ENCODE measurements at regions not wholly inside any gene's neighbourhood (a gene's known extent, or its start where the extent isn't known, plus 50 kb on each side); places are given as distances from the start of the nearest gene placed in this dataset.

DNA sequence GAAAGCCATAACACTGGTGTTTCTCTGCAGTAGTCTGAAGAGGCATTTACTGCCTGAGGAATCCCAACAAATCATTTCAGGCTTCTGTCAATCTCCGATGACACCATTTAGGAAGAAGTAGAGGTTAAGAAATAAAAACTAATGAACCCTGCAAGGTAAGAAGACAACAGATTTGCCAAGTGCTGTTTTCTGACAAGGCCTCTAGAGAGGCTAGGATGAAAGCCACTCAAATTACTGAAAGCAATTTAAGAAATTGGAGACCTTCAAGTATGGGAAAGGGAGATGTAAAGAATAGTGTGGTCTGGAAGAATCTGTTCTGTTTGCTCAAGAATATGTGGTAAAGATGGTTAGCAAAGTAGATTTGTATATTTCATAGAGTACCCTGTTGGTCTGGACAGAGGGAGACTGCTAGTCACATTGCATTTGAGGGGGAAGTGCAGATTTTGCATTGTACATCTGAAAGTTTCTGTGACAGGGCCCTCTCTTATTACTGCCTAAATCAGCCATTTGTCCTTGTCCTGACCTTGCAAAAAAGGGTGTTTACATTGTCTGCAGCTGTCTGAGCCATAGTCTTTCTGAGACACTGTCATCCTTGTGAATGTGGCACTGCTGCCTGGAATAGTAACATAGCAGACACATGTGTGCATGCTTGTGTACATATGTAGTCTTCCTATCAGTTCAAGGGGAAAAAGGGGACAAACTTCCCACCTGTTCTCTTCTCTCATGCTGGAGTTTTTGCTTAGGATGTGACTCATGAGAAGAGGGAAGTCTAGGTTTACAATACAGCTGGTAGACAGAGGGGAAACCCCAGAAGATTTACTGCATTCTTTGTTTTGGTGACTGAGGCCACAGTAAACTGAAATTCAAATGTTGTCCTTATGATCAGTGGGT, 640.2 kb upstream of the KIRREL3 start:
- ATAC-seq (no peak), DNase-seq (no peak)
- no peak overlapping the region for H3K27ac ChIP-seq
- no peak overlapping the region for H3K4me3 ChIP-seq
- H3K4me1 ChIP-seq: no peaks in the 10 kb centered on the region
- no peaks in the 10 kb centered on the region for H3K27me3 ChIP-seq
- no peaks in the 10 kb centered on the region for H3K36me3 ChIP-seq
- intact Hi-C loops (cut with DNase I): no loop called here
- no peaks in the 10 kb centered on the region for H3K9me3 ChIP-seq
- TF ChIP-seq, protein P1, sequence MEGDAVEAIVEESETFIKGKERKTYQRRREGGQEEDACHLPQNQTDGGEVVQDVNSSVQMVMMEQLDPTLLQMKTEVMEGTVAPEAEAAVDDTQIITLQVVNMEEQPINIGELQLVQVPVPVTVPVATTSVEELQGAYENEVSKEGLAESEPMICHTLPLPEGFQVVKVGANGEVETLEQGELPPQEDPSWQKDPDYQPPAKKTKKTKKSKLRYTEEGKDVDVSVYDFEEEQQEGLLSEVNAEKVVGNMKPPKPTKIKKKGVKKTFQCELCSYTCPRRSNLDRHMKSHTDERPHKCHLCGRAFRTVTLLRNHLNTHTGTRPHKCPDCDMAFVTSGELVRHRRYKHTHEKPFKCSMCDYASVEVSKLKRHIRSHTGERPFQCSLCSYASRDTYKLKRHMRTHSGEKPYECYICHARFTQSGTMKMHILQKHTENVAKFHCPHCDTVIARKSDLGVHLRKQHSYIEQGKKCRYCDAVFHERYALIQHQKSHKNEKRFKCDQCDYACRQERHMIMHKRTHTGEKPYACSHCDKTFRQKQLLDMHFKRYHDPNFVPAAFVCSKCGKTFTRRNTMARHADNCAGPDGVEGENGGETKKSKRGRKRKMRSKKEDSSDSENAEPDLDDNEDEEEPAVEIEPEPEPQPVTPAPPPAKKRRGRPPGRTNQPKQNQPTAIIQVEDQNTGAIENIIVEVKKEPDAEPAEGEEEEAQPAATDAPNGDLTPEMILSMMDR (IDR thresholded peaks at IDR 0.05): no peak

DNA sequence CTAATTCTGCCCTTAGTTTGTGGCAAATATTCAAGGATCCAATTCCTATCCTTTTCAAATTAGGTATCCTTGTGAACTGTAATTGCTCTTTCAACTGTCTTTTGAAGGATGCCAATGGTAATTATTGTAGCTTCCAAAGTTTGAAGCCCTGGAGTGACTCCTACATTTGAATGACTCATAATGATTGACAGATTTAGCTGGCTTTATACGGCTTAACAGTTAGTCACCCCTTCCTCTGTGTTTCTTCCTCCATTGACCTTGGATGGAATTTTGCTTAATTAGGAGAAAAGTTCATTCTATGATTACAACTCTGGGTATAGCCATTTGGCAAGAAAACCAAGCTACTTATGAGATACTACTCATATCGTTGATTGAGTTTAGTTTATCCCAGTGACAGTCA, 639.3 kb upstream of the KIRREL3 start:
- TF ChIP-seq, protein P1 (IDR thresholded peaks at IDR 0.05): no peak
- Histone ChIP-seq H3K9me3 (no peaks in the 10 kb centered on the region), H3K27me3 (no peaks in the 10 kb centered on the region), H3K27ac (no peak overlapping the region), H3K4me3 (no peak overlapping the region), H3K4me1 (no peaks in the 10 kb centered on the region), H3K36me3 (no peaks in the 10 kb centered on the region)
- DNase-seq: no peak
- no peak for ATAC-seq
- intact Hi-C loops (cut with DNase I): no loop called here

DNA sequence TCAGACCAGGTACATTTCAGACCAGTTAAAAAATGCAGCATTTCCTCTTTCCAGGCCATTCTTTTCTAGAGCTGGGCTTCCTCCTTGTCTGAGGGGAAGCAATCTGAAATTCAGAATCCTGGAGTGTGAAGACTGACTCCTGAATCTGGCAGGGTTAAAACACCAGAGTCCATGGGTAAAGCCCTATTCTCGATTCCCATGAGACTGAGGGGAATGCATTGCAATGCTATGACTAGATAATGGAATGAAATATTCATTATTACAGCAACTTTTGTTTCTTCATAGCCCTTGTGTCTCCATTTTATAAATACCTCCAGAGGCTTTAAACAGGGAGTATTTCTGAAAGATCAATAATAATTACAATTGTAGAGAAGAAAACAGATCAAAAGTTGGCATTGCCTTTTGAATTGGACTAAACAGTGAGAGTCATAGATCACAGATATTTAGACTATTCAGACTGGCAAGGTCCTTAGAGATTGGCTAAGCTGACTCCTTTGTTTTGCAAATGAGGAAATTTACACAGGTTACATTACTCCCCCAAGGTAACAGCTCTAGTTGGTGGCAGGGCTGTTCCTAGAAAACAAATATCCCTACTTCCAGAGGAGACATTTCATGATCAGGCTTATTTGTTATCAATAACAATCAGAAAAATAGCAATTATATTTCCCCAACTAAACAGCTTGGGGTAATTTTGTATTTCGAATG, 632.6 kb upstream of the KIRREL3 start:
- H3K4me3 ChIP-seq: no peak overlapping the region
- no peaks in the 10 kb centered on the region for H3K36me3 ChIP-seq
- DNase-seq: no peak
- H3K27ac ChIP-seq: no peak overlapping the region
- intact Hi-C loops (cut with DNase I): no loop called here
- H3K4me1 ChIP-seq: no peaks in the 10 kb centered on the region
- H3K27me3 ChIP-seq: no peaks in the 10 kb centered on the region
- ATAC-seq: no peak
- TF ChIP-seq, protein P1 (IDR thresholded peaks at IDR 0.05): no peak
- H3K9me3 ChIP-seq: no peaks in the 10 kb centered on the region

DNA sequence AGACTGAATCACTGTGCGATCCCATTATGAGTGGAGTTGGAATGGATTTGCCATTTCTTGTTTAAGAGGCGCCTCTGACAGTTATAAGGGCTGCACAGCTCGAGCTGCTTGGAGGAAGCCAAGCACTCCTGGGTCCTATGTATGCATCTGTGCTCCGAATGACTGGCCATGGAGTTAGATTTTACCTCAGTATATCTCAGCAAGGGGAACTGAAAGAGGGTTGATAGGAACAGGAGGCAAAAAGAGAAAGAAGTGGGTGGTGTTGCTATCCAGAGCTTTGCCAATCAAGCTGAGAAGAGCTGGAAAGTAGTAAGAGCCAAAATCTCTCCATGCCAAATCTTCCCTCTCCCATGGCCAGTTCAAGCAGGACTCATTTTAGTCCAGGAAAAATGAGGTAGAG, 632.0 kb upstream of the KIRREL3 start:
- intact Hi-C loops (cut with DNase I): no loop called here
- DNase-seq: no peak
- TF ChIP-seq, protein P1 (IDR thresholded peaks at IDR 0.05): no peak

DNA sequence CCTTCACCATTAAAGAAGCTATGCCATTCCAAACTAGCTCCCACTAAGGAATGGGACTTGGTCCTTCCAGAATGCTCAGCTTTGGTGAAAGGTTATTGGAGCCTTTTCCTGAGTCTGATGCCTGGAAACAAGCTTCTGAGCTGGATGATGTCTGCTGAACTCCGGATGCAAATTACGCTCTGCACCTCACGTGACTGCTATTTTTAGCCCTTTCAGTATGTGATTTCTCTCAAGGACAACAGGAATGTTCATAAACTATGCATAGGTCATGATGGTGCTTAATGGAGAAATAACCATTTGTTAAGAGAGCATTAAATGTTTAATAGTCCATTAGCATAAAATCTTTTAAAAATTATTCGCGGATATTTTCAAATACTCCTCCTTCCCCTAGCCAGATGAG, 631.4 kb upstream of the KIRREL3 start:
- ATAC-seq: no peak
- H3K27me3 ChIP-seq: no peaks in the 10 kb centered on the region

More for the DNA sequence above, 632.0 kb upstream of the KIRREL3 start:
- H3K36me3 ChIP-seq: no peaks in the 10 kb centered on the region
- H3K9me3 ChIP-seq: no peaks in the 10 kb centered on the region
- ATAC-seq: no peak
- H3K4me1 ChIP-seq: no peaks in the 10 kb centered on the region
- H3K27me3 ChIP-seq: no peaks in the 10 kb centered on the region
- H3K27ac ChIP-seq: no peak overlapping the region
- H3K4me3 ChIP-seq: no peak overlapping the region

More for the DNA sequence above, 631.4 kb upstream of the KIRREL3 start:
- intact Hi-C loops (cut with DNase I): no loop called here
- TF ChIP-seq, protein P1 (IDR thresholded peaks at IDR 0.05): no peak
- H3K4me1 ChIP-seq: no peaks in the 10 kb centered on the region
- no peaks in the 10 kb centered on the region for H3K36me3 ChIP-seq
- DNase-seq: no peak
- no peak overlapping the region for H3K27ac ChIP-seq
- no peaks in the 10 kb centered on the region for H3K9me3 ChIP-seq
- no peak overlapping the region for H3K4me3 ChIP-seq
